ENCODE measurements at regions not wholly inside any gene's neighbourhood (a gene's known extent, or its start where the extent isn't known, plus 50 kb on each side); places are given as distances from the start of the nearest gene placed in this dataset.

DNA sequence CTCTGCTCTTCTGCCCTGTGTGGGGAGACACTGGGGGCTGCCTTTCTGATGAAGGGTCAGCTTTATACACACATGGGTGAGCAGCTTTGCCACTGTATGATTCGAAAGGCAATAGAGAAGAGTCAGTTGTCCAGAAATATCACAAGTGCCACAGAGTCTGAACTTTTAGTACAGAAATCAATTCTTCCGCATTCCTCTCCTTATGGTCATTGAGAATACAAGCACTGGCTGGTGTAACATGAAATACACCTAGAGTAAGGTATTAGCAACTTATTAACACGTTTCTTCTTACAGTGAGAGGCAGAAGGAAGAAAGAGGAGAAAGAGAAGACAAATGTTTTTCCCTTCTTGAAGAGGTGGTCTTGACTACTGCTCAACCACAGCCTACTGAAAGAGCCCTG is 579.2 kb downstream of the ZEB2 start:
- no peaks in the 10 kb centered on the region for H3K9me3 ChIP-seq
- no peak overlapping the region for H3K4me3 ChIP-seq
- no peaks in the 10 kb centered on the region for H3K4me1 ChIP-seq
- no peak for DNase-seq
- intact Hi-C loops (cut with DNase I; ENCODE audit: low total_unique reads): no loop called here
- H3K27me3 ChIP-seq: no peaks in the 10 kb centered on the region
- H3K27ac ChIP-seq: peak overlapping the region in 1 of 2 donors; percentile 21
- TF ChIP-seq, protein P1, sequence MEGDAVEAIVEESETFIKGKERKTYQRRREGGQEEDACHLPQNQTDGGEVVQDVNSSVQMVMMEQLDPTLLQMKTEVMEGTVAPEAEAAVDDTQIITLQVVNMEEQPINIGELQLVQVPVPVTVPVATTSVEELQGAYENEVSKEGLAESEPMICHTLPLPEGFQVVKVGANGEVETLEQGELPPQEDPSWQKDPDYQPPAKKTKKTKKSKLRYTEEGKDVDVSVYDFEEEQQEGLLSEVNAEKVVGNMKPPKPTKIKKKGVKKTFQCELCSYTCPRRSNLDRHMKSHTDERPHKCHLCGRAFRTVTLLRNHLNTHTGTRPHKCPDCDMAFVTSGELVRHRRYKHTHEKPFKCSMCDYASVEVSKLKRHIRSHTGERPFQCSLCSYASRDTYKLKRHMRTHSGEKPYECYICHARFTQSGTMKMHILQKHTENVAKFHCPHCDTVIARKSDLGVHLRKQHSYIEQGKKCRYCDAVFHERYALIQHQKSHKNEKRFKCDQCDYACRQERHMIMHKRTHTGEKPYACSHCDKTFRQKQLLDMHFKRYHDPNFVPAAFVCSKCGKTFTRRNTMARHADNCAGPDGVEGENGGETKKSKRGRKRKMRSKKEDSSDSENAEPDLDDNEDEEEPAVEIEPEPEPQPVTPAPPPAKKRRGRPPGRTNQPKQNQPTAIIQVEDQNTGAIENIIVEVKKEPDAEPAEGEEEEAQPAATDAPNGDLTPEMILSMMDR (IDR thresholded peaks at IDR 0.05): no peak
- no peak for TF ChIP-seq POLR2A (IDR thresholded peaks at IDR 0.05)
- H3K36me3 ChIP-seq: no peaks in the 10 kb centered on the region

DNA sequence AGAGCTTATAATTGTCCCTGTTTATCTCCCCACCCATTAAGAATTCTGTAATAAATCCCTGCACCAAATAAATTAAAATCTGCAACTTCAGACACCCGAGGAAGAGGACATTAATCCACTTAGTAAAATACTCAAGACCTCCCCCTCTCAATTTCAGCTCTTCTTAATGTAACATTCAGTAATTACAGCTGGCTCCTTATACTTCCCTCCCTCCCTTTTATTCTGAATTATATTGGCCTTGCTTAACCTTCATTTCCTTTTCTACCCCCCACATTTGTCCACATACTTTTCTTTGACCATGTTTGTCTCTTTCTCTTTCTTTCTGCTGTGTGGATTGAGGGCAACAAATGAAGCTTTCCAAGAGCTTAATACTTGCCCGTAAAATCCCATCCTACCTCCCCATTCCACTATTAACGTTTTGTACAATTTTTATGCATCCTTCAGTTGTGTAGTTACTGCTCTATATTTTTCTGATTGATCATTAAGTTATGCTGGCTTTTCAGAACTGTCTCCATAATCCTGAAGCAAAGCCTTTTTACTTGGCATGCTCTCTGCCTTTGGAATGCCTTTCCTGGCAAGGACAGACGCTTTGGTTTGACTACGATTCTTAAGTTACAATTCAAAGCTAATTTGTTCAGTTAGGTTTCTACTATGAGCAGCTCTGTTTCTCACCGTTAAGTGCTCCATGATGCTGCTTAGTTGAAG is 580.1 kb downstream of the ZEB2 start:
- Histone ChIP-seq H3K9me3 (no peaks in the 10 kb centered on the region), H3K4me1 (no peaks in the 10 kb centered on the region), H3K27ac (peak overlapping the region; percentile 11 to 56), H3K4me3 (no peak overlapping the region), H3K27me3 (no peaks in the 10 kb centered on the region), H3K36me3 (no peaks in the 10 kb centered on the region)
- intact Hi-C loops (cut with DNase I; ENCODE audit: low total_unique reads): no loop called here
- no peak for DNase-seq
- TF ChIP-seq, protein P1 (IDR thresholded peaks at IDR 0.05): no peak
- no peak for TF ChIP-seq POLR2A (IDR thresholded peaks at IDR 0.05)

DNA sequence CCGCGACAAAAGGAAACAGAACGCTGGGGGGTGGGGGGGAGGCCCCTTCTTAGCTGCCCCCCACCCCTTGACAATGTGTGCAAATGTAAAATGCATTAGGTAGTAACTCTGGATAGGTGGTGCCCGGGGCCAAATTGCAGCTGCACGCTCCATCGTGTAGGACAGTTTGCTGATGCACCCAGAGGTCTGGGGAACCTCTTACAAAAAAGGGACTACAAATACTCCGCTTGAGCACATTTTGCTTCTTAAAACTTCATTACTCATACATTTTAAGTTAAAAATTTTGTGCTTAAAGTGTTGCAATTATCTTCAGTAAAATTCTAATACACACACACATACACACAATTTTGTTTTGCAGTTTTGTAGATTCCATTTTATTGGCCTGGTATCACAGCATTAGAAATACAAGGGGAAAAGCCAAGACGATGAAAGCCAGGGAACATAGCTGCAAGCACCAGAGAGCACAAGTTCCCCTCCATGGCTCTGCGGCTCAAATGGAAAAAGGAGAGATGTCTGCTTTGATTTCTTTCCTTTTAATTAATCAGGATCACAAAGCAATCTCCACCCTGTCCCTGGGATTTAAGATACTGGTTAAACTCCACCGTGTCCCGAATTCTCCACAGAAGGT is 582.1 kb downstream of the ZEB2 start:
- no peaks in the 10 kb centered on the region for H3K27me3 ChIP-seq
- TF ChIP-seq POLR2A (IDR thresholded peaks at IDR 0.05): no peak
- TF ChIP-seq, protein P1 (IDR thresholded peaks at IDR 0.05): no peak
- intact Hi-C loops (cut with DNase I; ENCODE audit: low total_unique reads): no loop called here
- no peaks in the 10 kb centered on the region for H3K9me3 ChIP-seq
- DNase-seq: no peak
- H3K27ac ChIP-seq: peak overlapping the region; percentile 73 to 74
- H3K4me3 ChIP-seq: peak overlapping the region; percentile 16 to 50
- H3K36me3 ChIP-seq: no peaks in the 10 kb centered on the region
- H3K4me1 ChIP-seq: no peaks in the 10 kb centered on the region

DNA sequence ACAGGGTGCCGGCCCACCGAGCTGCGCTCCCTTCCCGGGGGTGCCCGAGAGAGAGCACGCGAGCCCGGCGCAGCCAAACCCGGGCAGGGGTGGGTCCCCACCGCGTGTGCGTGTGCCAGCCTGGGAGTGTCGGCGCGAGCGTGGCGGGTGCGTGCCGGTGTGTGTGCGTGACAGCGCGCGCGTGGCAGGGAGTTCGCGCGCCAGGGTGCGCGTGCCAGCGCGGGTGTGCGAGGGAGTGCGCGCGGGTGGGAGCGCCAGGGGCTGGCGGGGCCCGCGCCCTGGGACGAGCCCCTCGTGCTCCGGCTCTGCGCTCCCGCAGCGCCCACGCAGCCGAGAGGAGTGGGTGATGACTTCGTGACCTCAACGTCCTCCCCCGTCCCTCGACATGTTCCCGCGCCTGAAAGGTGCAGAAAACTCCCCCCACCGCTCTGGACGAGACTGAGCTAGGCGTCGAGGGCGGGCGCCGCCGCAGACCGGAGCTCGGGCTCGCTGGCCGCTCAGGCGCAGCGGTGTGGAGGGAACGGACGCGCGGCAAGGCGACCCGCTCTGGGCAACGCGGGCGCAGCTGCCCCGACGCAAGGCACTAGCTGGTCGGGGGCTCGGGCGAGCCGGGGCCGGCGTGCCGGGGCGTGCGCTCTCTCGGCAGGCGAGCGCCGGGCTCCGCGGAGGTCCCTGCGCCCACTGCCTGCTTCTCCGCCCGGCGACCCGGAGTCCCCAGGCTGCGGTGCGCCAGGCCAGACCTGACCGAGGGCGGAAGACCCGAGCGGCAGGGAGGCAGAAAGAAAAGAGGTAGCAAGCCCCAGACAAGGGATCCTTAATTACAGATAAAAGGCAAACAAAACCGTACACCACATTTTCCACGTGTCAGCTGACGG is 582.8 kb downstream of the ZEB2 start:
- Histone ChIP-seq H3K36me3 (no peaks in the 10 kb centered on the region), H3K9me3 (no peaks in the 10 kb centered on the region), H3K27ac (peak overlapping the region; percentile 73 to 74), H3K27me3 (no peaks in the 10 kb centered on the region), H3K4me3 (peak overlapping the region; percentile 16 to 50), H3K4me1 (no peaks in the 10 kb centered on the region)
- intact Hi-C loops (cut with DNase I; ENCODE audit: low total_unique reads): no loop called here
- peak in 1 of 2 donors; percentile 8 for TF ChIP-seq POLR2A (IDR thresholded peaks at IDR 0.05)
- TF ChIP-seq, protein P1 (IDR thresholded peaks at IDR 0.05): no peak
- DNase-seq: peak in 1 of 2 donors; percentile 23

DNA sequence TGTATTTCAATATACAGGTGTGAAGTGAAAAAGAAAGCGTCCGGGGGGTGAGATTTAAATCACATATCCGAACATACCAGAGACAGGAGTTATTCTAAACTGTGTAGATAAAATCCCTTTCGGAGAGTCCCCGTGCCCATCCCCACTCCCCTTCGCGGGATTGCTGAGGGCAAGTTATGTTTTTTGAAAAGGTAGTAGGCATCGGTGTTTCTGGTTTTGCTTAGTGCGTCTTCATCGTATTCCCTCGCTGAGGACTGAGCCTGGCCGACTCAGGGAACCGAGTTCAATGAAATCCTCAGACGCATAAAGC is 583.4 kb downstream of the ZEB2 start:
- no peaks in the 10 kb centered on the region for H3K36me3 ChIP-seq
- no peaks in the 10 kb centered on the region for H3K4me1 ChIP-seq
- no peaks in the 10 kb centered on the region for H3K9me3 ChIP-seq
- H3K27me3 ChIP-seq: no peaks in the 10 kb centered on the region
- TF ChIP-seq, protein P1 (IDR thresholded peaks at IDR 0.05): no peak
- no peak for TF ChIP-seq POLR2A (IDR thresholded peaks at IDR 0.05)
- DNase-seq: no peak
- intact Hi-C loops (cut with DNase I; ENCODE audit: low total_unique reads): no loop called here
- H3K4me3 ChIP-seq: peak overlapping the region; percentile 16 to 50
- H3K27ac ChIP-seq: peak overlapping the region; percentile 73 to 74

Measured in uterus (tissue), 3 donors.